ENCODE measurements at regions not wholly inside any gene's neighbourhood (a gene's known extent, or its start where the extent isn't known, plus 50 kb on each side); places are given as distances from the start of the nearest gene placed in this dataset.

GRCh38 chr17:79522414-79522813 lies 88.4 kb downstream of the RBFOX3 start:
- no peak for TF ChIP-seq ZZZ3 (CRISPR knock-in tag; IDR thresholded peaks at IDR 0.05; ENCODE audit: borderline replicate concordance)
- no peak for TF ChIP-seq ZBTB8A (CRISPR knock-in tag; IDR thresholded peaks at IDR 0.05; ENCODE audit: borderline replicate concordance, low read depth)

Measured in HepG2 (cell line).